SK-N-MC (cell line): ENCODE measurements at regions not wholly inside any gene's neighbourhood (a gene's known extent, or its start where the extent isn't known, plus 50 kb on each side); places are given as distances from the start of the nearest gene placed in this dataset.

Source experiments
- DNase-seq: peaks from one replicate; pipeline ENCODE4 v3.0.0-alpha.2; 2011; ENCODE audit warnings: low read depth, low spot score
- H3K27ac ChIP-seq: fragments of 200-600 bp; sonication (generic); 2 replicates; pipeline ENCODE4 v1.5.1; 2016; ENCODE audit warnings: mixed run types
- H3K36me3 ChIP-seq: fragments of 200-600 bp; sonication (generic); 2 replicates; pipeline ENCODE4 v1.6.1; 2017; ENCODE audit warnings: antibody characterized with exemption, low read length, mixed read lengths; ENCODE audit not compliant: insufficient read depth
- H3K4me3 ChIP-seq: fragments of 200-600 bp; sonication (generic); 2 replicates; pipeline ENCODE4 v1.5.1; 2016
- H3K9ac ChIP-seq: fragments of 200-600 bp; sonication (generic); 2 replicates; pipeline ENCODE4 v1.8.0; 2017; ENCODE audit warnings: mixed run types, mixed read lengths; ENCODE audit not compliant: insufficient read length
- H3K9me3 ChIP-seq: fragments of 200-600 bp; sonication (generic); 2 replicates; pipeline ENCODE4 v1.6.1; 2017; ENCODE audit warnings: low read depth, mild to moderate bottlenecking, antibody characterized with exemption, low read length, moderate library complexity, mixed read lengths
- EZH2 ChIP-seq: fragments of 200-600 bp; sonication (generic); IDR thresholded peaks from one replicate; pipeline ENCODE4 v1.6.1; 2017; ENCODE audit warnings: antibody characterized with exemption
- FOXP2 ChIP-seq: optimal IDR thresholded peaks from 2 replicates; pipeline ENCODE3; 2011; ENCODE audit warnings: mild to moderate bottlenecking, moderate library complexity; ENCODE audit not compliant: insufficient read depth; ENCODE audit errors: extremely low read length, control extremely low read depth
- POLR2AphosphoS5 ChIP-seq: IDR thresholded peaks from 2 replicates; pipeline ENCODE4 v1.6.1; 2012; ENCODE audit warnings: mild to moderate bottlenecking, low read depth, low read length, borderline replicate concordance

- Histone ChIP-seq H3K9me3 (no peaks in the 10 kb centered on the region), H3K36me3 (no peaks in the 10 kb centered on the region), H3K9ac (no peak overlapping the region), H3K4me3 (no peak overlapping the region), H3K27ac (no peak overlapping the region)
- DNase-seq: no peak
- TF ChIP-seq EZH2 (no peak), FOXP2 (no peak), POLR2AphosphoS5 (no peak)
Measured at GRCh38 chr15:26314577-26314976, 451.4 kb upstream of the ATP10A start.

DNA sequence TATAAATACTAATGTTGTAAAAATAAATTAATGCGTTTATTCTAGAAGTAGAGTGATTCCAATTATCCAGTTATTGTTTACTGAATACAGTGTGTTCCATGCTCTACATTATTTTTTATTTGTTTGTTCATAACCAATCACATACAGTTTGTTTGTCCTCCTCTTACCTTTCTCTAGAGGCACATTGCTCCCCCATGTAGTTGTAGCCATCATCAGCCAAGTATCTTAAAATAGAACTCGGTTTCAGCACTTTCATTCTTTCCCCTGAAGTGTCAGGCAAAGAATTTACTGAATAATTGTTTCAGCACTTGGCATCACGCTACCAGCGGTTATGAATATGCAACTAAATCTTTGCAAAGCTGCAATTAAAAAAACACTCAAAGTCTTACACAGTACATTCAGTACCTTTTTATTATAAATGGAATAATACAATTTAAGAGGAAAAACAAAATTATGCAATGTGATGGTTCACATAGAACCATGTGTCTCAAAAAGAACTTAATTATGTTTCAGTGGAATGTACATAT, 448.6 kb upstream of the ATP10A start:
- Histone ChIP-seq H3K36me3 (no peaks in the 10 kb centered on the region), H3K9me3 (no peaks in the 10 kb centered on the region), H3K4me3 (no peak overlapping the region), H3K27ac (no peak overlapping the region), H3K9ac (no peak overlapping the region)
- TF ChIP-seq EZH2 (no peak), POLR2AphosphoS5 (no peak), FOXP2 (no peak)
- DNase-seq: no peak

DNA sequence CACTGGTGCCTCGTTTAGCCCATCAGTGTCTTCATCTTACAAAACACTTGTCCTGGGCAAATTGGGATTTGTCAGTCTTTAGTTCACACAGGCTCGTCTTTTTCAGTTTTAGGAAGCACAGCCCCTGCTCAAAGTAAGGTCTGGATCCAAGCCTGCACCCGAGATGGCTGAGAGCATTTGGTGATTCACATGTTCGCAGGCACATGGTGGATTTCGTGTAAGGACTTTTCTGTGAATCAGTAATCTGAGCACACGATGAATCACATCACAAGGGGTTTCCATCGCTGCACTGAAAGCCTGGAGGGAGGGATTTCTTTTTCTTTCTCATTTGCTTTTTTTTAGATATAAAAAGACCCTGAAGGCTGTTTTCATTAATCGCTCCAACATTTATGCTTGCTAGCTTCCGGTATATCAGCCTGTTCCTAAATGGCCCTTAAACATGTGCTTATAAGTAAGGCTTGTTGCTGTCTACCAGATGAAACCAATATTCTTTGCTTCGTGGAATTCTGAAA, 435.6 kb upstream of the ATP10A start:
- H3K9me3 ChIP-seq: no peaks in the 10 kb centered on the region

DNA sequence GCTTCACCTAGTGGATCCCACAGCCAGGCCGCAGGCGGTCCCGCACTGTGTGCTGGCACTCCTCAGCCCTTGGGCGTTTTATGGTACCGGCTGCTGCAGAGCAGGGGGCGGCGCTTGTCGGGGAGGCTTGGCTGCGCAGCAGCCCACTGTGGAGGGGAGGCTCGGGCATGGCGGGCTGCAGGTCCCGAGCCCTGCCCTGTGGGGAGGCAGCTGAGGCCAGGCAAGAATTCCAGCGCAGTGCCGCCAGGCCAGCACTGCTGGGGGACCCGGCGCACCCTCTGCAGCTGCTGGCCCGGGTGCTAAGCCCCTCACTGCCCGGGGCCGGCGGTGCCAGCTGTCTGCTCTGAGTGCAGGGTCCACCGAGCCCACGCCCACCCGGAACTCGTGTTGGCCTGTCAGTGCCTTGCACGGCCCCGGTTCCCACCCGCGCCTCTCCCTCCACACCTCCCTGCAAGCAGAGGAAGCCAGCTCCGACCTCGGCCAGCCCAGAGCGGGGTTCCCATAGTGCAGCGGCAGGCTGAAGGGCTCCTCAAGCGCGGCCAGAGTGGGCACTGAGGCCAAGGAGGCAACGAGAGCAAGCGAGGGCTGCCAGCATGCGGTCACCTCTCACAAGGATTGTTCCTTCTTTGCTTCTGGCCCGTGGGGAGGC, 435.0 kb upstream of the ATP10A start:
- no peak overlapping the region for H3K9ac ChIP-seq
- H3K27ac ChIP-seq: no peak overlapping the region
- H3K36me3 ChIP-seq: no peaks in the 10 kb centered on the region
- no peak overlapping the region for H3K4me3 ChIP-seq
- no peaks in the 10 kb centered on the region for H3K9me3 ChIP-seq
- TF ChIP-seq POLR2AphosphoS5 (no peak), FOXP2 (no peak), EZH2 (no peak)
- no peak for DNase-seq

More for the DNA sequence above, 435.6 kb upstream of the ATP10A start:
- H3K9ac ChIP-seq: no peak overlapping the region
- TF ChIP-seq POLR2AphosphoS5: no peak
- TF ChIP-seq EZH2: no peak
- no peak for TF ChIP-seq FOXP2
- H3K36me3 ChIP-seq: no peaks in the 10 kb centered on the region
- DNase-seq: no peak
- H3K4me3 ChIP-seq: no peak overlapping the region
- no peak overlapping the region for H3K27ac ChIP-seq

DNA sequence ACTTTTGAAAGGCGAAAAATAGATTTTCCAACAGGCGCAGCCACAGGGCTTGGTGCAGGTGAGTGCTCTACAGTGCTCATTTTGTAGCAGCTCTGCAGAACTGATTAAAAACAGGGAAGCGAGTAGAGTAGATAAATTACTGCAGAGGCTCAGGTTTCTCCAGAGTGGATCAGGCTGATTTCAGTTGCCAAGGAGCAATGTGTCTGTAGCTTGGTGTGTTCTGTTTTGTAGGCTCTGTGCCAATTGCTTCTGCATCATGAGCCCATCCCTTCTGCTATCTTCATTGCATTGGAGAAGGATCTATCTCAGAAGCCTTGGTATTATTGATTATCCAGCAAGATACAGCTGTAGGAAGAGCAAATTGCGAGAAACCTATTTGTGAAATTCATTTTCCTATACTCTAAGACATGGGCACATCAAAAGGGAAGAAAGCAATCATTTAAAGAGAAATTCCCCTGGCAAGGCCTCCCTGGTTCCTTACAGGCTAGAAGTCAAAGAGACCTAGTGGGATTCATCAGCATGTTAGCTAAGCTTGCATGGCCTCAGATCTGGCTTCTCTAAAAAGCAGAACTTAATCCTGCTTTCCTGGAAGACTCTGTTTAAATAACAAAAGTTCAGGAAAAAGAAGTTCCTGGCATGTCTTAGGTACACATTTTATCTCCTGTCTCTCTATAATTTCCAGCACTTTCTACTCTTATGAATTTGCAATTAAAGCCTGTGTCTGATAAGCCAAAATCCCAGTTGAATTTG, 432.4 kb upstream of the ATP10A start:
- DNase-seq: no peak
- TF ChIP-seq POLR2AphosphoS5 (no peak), FOXP2 (no peak), EZH2 (no peak)
- Histone ChIP-seq H3K36me3 (no peaks in the 10 kb centered on the region), H3K4me3 (no peak overlapping the region), H3K9ac (no peak overlapping the region), H3K27ac (no peak overlapping the region), H3K9me3 (no peaks in the 10 kb centered on the region)

GRCh38 chr15:26294059-26294689, 431.0 kb upstream of the ATP10A start:
- TF ChIP-seq FOXP2 (no peak), POLR2AphosphoS5 (no peak), EZH2 (no peak)
- Histone ChIP-seq H3K4me3 (no peak overlapping the region), H3K27ac (no peak overlapping the region), H3K9ac (no peak overlapping the region), H3K36me3 (no peaks in the 10 kb centered on the region), H3K9me3 (no peaks in the 10 kb centered on the region)
- no peak for DNase-seq

- DNase-seq: no peak
- Histone ChIP-seq H3K9ac (no peak overlapping the region), H3K36me3 (no peaks in the 10 kb centered on the region), H3K27ac (no peak overlapping the region), H3K4me3 (no peak overlapping the region), H3K9me3 (no peaks in the 10 kb centered on the region)
- TF ChIP-seq POLR2AphosphoS5 (no peak), EZH2 (no peak), FOXP2 (no peak)
Measured at GRCh38 chr15:26287381-26287780, 424.3 kb upstream of the ATP10A start.

DNA sequence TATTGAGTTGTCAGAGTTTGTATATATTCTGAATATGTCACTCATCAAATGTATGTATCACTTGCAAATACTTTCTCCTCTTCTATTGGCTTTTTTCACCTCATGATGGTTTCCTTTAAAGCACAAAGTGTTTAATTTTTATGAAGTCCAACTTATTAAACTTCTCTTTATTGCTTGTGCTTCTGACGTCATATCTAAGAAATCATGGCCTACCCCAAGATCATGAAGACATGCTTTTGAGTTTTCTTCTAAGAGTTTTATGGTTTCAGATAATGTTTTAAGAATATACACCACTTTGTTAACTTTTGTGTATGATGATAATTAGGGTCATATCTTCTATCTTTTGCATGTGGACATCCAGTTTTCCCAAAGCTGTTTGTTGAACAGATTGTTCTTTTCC, 417.2 kb upstream of the ATP10A start:
- TF ChIP-seq EZH2 (no peak), POLR2AphosphoS5 (no peak), FOXP2 (no peak)
- DNase-seq: no peak
- Histone ChIP-seq H3K27ac (no peak overlapping the region), H3K4me3 (no peak overlapping the region), H3K9me3 (no peaks in the 10 kb centered on the region), H3K9ac (no peak overlapping the region), H3K36me3 (no peaks in the 10 kb centered on the region)
